Upper lobe of right lung (tissue), 1 donor: ENCODE measurements at regions not wholly inside any gene's neighbourhood (a gene's known extent, or its start where the extent isn't known, plus 50 kb on each side); places are given as distances from the start of the nearest gene placed in this dataset.

ENCODE experiments used
- ATAC-seq: fragments of 200-7000 bp; cut with Tn5 transposase; one replicate; pipeline ENCODE4 v1.9.1; 2020; ENCODE audit warnings: mild to moderate bottlenecking, moderate library complexity
- DNase-seq: peaks from one replicate; pipeline ENCODE4 v3.0.0-alpha.2; 2020
- H3K27ac ChIP-seq: fragments of 200-600 bp; one replicate; pipeline ENCODE4 v1.8.0; 2022
- H3K27me3 ChIP-seq: fragments of 200-600 bp; one replicate; pipeline ENCODE4 v1.8.0; 2022; ENCODE audit warnings: mild to moderate bottlenecking
- H3K36me3 ChIP-seq: fragments of 200-600 bp; one replicate; pipeline ENCODE4 v1.8.0; 2022
- H3K4me1 ChIP-seq: fragments of 200-600 bp; one replicate; pipeline ENCODE4 v1.8.0; 2022
- H3K4me3 ChIP-seq: fragments of 200-600 bp; one replicate; pipeline ENCODE4 v1.8.0; 2022; ENCODE audit warnings: mild to moderate bottlenecking
- H3K9me3 ChIP-seq: fragments of 200-600 bp; one replicate; pipeline ENCODE4 v1.8.0; 2022
- intact Hi-C: fragments of 100-400 bp; cut with DNase I; formaldehyde crosslinking; loops from one replicate; pipeline ENCODE4 v1.11.0; 2022
- TF ChIP-seq, protein P1 (sequence below): fragments of 200-600 bp; IDR thresholded peaks from one replicate; pipeline ENCODE4 v1.8.0; 2022; ENCODE audit warnings: antibody characterized with exemption
- donor health status: DM: no; HTN: yes; CAD: no; lungs with severe emphysema.

DNA sequence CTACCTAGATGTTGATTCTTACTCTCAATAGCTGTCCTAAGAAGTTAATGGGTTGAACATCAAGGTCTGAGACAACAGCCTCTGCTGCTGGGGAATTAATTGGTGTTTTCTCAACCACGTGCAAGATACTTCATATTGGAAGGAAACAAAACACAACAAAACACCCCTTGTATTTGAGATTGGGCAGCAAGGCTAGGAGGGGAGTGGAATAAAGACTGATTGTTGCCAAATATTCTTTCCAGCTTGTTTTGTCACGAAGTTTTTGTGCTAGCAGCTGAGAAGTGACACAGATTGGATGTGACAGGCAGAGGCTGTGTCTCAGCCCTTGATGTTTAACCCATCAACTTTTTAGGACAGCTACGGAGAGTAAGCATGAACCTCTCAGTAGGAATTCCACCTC, 808.4 kb downstream of the IGSF11 start:
- Histone ChIP-seq H3K4me3 (no peak overlapping the region), H3K36me3 (no peaks in the 10 kb centered on the region), H3K27ac (no peak overlapping the region), H3K27me3 (no peaks in the 10 kb centered on the region), H3K9me3 (no peaks in the 10 kb centered on the region), H3K4me1 (no peaks in the 10 kb centered on the region)
- intact Hi-C loops, result no loop called here
- TF ChIP-seq, protein P1, sequence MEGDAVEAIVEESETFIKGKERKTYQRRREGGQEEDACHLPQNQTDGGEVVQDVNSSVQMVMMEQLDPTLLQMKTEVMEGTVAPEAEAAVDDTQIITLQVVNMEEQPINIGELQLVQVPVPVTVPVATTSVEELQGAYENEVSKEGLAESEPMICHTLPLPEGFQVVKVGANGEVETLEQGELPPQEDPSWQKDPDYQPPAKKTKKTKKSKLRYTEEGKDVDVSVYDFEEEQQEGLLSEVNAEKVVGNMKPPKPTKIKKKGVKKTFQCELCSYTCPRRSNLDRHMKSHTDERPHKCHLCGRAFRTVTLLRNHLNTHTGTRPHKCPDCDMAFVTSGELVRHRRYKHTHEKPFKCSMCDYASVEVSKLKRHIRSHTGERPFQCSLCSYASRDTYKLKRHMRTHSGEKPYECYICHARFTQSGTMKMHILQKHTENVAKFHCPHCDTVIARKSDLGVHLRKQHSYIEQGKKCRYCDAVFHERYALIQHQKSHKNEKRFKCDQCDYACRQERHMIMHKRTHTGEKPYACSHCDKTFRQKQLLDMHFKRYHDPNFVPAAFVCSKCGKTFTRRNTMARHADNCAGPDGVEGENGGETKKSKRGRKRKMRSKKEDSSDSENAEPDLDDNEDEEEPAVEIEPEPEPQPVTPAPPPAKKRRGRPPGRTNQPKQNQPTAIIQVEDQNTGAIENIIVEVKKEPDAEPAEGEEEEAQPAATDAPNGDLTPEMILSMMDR, result no peak
- no peak for DNase-seq
- ATAC-seq, result no peak

DNA sequence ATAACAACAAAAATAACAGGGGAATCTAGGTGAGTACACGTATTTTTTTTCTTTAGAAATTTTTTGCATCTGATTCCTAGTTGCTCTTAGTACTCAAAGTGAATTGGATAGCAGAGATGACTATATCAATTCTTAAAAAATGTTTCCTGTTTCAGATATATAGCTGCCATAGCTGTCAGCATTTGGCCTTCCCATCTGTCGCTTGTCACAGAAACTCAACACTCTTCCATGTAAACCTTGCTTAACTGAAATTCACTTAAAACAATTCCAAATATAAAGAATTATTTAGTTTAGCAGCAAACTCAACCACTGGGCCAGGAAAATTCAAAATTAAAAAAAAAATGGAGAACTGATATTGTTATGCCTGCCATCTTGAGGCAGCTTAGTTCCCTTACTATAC, 807.5 kb downstream of the IGSF11 start:
- Histone ChIP-seq H3K4me1 (no peaks in the 10 kb centered on the region), H3K4me3 (no peak overlapping the region), H3K27me3 (no peaks in the 10 kb centered on the region), H3K36me3 (no peaks in the 10 kb centered on the region), H3K27ac (no peak overlapping the region), H3K9me3 (no peaks in the 10 kb centered on the region)
- ATAC-seq (no peak), DNase-seq (no peak)
- TF ChIP-seq, protein P1, result no peak
- intact Hi-C loops, result no loop called here

DNA sequence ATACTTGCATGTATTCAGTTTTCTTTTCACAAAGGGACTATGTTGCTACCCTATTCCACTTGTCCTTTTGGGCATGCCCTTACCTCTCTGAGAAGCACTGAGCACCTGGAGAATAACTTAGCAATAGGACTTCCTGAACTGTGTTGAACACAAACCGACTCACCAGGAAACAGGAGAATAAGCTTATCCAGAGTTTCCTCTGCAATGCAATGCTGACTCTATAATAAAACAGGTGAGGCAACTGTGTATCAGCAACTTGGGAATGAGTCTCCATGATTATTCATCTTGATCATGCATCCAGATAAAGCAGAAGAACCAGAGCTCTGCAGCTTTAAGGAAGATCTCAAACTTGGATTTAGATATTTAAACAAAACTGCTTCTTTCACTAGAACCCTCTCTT, 806.5 kb downstream of the IGSF11 start:
- TF ChIP-seq, protein P1, result no peak
- no peaks in the 10 kb centered on the region for H3K9me3 ChIP-seq
- H3K27me3 ChIP-seq, result no peaks in the 10 kb centered on the region
- DNase-seq (no peak), ATAC-seq (no peak)
- H3K4me1 ChIP-seq, result no peaks in the 10 kb centered on the region
- no peak overlapping the region for H3K4me3 ChIP-seq
- no peak overlapping the region for H3K27ac ChIP-seq
- intact Hi-C loops, result no loop called here
- no peaks in the 10 kb centered on the region for H3K36me3 ChIP-seq

DNA sequence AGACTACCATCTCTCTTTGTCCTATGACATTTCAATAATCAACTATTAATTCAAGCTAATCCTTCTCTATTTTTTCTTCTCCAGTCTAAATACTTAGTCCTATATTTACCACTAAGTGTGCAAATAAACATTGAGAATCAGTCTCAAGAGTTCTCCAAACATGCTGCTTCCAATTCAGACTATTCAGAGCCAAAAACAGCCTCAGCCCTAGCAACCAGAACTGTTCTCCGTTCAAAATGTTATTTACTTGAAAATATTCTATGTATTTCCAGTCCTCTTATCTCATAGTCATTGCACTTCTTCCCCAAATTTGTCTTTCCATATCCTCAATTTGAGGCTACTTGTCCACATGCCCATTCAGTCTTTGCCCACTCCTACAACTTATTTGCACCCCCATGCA, 805.5 kb downstream of the IGSF11 start:
- no peak for ATAC-seq
- TF ChIP-seq, protein P1, result no peak
- Histone ChIP-seq H3K4me3 (no peak overlapping the region), H3K27me3 (no peaks in the 10 kb centered on the region), H3K27ac (no peak overlapping the region), H3K4me1 (no peaks in the 10 kb centered on the region), H3K9me3 (no peaks in the 10 kb centered on the region), H3K36me3 (no peaks in the 10 kb centered on the region)
- no peak for DNase-seq
- intact Hi-C loops, result no loop called here

DNA sequence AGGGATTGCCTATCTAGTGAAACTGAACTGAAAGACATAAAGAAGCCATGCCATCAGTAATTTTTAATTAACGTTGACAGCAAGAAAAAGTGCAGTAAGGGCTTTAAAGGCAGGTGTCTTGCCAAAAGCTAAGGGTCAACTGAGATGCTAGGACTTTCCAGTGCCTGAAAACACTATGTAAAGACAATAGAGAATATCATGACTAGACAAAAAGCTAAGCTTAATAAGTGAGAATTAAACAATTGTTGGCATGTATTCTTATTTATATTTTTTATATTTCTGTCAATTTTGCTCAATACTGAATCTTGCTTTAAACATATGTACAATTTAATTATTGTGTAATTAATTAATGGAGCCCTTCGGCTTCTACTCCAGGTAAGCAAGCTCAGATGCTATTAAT, 803.1 kb downstream of the IGSF11 start:
- TF ChIP-seq, protein P1, result no peak
- intact Hi-C loops, result no loop called here
- Histone ChIP-seq H3K4me1 (no peaks in the 10 kb centered on the region), H3K4me3 (no peak overlapping the region), H3K27ac (no peak overlapping the region), H3K36me3 (no peaks in the 10 kb centered on the region), H3K27me3 (no peaks in the 10 kb centered on the region), H3K9me3 (no peaks in the 10 kb centered on the region)
- ATAC-seq (no peak), DNase-seq (no peak)

DNA sequence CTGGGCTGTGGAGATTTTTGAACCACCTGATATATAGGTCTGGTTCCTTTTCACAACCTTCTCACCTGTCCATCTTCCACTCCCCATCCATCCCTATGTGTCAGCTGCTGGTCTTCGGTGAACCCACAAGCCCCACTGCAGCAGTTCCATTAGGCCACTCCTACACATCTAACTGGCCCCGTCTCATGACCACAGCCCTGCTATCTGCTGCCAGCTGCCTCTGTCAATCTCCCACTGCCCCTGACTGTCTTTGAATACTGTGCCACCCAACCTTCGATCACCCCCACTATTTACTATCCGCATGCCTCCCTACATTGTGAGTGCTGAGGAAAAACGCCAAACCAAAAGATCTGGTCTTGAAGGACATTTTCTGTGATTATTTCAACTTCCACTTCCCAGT, 795.4 kb downstream of the IGSF11 start:
- no peaks in the 10 kb centered on the region for H3K36me3 ChIP-seq
- no peak overlapping the region for H3K4me3 ChIP-seq
- ATAC-seq (no peak), DNase-seq (no peak)
- H3K4me1 ChIP-seq, result no peaks in the 10 kb centered on the region
- intact Hi-C loops, result no loop called here
- no peak overlapping the region for H3K27ac ChIP-seq
- no peaks in the 10 kb centered on the region for H3K27me3 ChIP-seq
- no peaks in the 10 kb centered on the region for H3K9me3 ChIP-seq
- TF ChIP-seq, protein P1, result no peak
